HG03469 (cell line): ENCODE measurements at regions not wholly inside any gene's neighbourhood (a gene's known extent, or its start where the extent isn't known, plus 50 kb on each side); places are given as distances from the start of the nearest gene placed in this dataset.
"Not testable (repeated sequence)": the region's sequence is repeated elsewhere in the genome, so short reads cannot be mapped to it uniquely, and the experiment has no call there.

Experiments
- ATAC-seq: cut with Tn5 transposase; IDR thresholded peaks from one replicate; pipeline ENCODE4 v1.9.1; 2021; ENCODE audit warnings: mild to moderate bottlenecking, moderate library complexity, moderate number of reproducible peaks; ENCODE audit not compliant: unreplicated experiment

DNA sequence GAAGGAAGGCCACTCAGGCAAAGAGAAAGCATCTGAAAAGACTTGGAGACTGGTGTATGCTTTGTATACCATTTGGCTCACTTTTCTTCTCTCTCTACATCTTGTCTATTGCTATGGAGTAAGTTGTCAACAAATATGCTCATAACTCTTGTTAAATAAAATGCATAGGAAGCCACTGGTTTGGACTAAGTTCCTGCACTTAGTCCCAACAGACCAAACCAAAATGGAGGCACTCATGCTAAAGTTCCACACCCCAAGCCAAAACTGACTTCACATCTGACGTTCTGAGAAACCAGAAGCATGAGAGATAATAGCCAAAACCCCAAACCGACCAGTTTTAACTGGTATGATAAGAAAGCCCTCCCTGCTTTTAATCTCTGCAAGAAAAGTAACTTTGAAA is 135.3 kb upstream of the LYPLAL1 start:
- ATAC-seq: no peak

DNA sequence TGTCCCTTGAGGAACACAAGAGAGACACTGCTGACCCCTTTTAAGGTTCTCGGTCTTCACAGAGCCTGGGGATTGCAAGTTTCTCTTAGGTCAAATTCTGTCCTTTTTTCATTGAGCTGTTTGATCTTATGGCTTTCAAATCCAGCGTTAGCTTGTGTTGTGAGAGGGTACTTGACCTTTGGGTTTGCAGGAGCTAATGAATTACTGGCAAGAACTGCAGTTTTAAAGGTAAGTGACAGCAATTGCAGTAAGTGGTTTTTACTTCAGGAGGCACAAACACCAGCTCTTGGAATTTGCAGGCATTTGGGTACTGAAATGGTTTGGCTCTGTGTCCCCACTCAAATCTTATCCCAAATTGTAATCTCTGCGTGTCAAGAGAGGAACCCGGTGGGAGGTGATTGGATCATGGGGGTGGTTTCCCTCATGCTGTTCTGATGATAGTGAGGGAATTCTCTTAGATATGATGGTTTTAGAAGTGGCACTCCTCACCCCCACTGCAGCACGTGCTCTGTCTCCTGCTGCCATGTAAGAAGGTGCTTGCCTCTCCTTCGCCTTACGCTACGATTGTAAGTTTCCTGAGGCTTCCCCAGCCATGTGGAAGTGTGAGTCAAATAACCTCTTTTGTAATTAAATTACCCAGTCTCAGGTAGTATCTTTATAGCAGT is 134.5 kb upstream of the LYPLAL1 start:
- no peak for ATAC-seq

DNA sequence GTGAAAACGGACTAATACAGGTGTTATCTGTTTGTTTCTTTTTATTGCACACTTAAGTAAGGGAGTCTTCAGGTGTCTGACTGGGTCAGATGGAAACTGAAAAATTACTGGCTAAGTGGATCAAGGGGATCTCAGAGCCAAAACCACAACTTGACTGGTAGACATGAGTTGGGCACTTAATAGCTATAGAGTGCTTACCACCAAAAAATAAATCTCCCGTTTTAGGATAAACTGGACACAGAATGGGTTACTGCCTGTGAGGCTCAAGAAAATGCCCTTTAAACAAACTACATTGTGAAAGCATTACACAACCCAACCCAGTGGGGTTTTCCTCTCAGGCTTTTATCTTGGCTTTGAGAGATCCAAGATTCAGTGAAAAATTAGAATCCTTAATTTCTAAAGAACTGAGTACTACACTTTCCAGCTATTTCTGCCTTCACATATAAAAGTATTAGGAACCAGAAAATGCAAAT is 134.0 kb upstream of the LYPLAL1 start:
- no peak for ATAC-seq

DNA sequence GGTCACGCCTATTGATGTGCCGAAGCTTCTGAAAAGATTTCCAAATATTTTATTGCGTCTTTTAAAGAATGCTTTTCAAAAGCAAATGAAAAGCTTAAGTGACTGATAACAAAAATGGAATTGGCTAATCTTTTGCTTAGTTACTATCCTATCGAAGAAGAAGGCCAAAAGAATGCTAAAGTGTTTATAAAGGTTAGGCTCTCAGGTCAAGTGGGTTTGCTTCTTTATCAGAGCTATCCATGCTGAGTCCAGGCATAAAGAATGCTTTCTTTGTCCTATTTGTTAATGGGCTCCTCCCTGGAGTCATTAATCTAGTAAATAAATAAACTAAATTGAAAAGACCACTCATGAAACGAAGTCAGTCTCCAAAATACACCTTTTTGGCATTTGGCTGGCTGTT is 133.4 kb upstream of the LYPLAL1 start:
- ATAC-seq: no peak

DNA sequence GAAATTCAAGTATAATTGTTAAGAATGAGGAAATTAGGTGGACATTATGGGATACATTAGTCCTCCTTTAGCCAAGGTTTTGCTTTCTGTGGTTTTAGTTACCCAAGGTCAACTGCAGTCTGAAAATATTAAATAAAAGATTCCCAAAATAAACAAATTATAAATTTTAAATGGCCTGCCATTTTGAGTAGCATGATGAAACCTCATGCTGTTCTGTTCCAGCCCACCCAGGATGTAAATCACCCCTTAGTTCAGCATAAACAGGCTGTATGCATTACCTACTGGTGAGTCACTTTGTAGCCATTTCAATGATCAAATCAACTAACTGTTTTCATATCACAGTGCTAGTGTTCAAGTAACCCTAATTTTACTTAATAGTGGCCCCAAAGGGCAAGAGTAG is 132.5 kb upstream of the LYPLAL1 start:
- no peak for ATAC-seq

DNA sequence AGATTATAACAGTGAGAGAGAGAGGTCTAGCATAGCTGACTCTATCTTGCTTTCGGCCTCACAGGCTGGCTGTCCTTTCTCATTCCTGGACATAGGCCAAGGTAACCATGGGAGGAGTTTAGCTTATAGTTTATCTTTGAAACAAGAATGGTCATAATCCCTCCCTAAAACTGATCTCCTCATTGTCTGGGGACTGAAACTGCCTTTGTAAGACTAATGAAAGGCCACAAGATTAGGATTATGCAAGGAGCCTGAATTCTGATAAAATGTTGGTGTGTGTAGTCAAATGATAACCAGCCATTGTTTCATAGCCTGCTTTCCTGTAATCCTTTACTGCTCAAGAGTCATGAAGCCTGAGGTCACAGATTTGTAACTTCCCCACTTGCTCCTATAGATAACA is 131.9 kb upstream of the LYPLAL1 start:
- no peak for ATAC-seq

DNA sequence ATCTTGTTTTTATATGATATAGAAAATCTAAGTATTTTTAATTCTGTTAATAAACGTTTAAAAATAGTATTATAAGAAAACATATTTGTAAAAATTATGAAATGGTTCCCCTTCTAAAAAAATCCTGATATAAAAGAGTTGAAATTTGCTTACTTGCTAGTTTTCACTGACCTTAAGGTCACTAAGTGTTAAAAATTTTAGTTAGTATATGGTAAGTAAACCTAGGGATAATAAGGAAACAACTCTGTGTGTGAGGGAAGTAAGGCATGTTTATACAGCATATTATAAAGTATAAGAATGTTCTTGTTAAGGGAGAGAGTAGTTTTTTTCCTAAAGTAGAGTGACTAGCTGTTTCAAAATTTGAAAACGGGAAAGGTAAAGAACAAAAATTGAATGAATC is 130.9 kb upstream of the LYPLAL1 start:
- ATAC-seq: no peak

DNA sequence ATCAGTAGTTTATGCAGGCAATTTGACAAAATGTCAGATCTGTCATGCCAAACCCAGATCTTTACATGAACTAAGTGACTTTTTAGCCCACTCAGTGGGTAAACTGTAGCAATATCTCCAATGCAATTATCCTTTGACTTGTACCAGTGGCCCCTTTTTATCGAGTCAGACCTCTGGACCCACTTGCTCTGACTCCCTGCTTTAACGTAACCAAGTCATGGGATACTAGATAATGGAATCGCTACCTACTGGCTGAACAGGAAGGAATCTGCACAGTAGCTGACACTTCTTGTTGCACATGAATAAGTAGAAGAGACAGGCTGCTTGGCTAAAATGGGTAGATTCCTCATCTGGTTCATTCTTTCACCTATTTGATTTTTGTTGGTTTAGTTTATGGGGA is 128.4 kb upstream of the LYPLAL1 start:
- ATAC-seq: no peak

DNA sequence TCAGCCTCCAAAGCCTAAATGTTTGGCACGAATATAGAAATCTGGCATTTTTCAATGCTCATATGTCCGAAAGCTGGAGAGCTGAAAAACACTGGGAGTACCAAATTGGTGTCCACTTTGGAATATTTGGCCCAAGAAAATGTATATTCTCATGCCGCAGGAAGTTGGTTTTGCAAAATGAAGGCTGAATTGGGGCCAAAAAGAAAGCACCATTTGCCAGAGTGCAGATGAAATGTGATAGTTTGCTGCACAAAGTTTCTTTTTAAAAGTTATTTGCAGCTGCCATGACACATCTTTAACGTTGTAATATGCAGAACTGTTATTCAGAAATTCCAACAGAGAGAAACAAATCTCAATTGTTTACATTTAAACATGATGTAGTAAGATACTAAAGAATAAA is 124.2 kb upstream of the LYPLAL1 start:
- no peak for ATAC-seq

DNA sequence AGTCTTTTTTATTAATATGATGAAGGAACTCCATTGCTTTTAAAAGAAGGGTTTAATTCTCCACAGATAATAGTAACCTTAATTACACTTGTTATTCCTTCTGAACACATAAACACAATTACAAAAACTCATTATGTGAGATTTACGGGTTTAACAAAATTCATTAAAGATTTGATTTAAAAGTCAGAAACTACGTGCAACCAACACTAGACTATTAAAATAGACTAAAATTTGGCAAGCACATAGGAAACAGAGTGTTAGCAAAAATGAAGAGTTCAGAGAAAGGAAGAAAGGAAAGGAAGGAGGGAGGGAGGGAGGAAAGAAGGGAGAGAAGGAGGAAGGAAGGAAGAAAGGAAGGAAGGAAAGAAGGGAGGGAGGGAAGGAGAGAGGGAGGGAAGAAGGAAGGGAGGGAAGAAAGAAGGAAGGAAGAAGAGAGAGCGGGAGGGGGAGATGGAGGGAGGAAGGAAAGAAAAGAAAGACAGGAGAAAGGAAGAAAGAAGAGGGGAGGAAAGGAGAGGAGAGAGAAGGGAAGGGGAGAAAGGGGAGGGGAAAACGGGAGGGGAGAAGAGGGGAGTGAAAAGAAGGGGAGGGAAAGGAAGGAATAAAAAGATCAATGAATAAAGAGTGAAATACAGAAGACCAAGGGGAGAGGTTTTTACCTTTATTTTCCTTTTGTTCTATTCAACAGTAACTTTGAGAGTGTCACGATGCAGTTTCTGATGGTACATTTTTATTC is 123.4 kb upstream of the LYPLAL1 start:
- ATAC-seq: no peak

DNA sequence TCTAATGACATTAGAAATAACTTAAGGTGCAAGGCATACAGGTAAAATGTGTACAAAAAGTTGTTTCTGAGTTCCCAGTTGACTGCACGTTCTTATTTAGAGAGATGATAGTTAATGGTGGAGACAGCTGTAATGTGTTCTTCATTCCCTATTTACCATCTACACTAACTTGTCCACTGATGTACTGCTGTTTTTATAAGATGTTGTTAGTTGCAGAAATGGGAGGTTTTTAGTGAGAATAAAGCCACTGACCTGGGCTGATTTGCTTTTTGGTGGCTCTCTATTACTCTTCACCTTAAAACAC is 122.9 kb upstream of the LYPLAL1 start:
- ATAC-seq: no peak

DNA sequence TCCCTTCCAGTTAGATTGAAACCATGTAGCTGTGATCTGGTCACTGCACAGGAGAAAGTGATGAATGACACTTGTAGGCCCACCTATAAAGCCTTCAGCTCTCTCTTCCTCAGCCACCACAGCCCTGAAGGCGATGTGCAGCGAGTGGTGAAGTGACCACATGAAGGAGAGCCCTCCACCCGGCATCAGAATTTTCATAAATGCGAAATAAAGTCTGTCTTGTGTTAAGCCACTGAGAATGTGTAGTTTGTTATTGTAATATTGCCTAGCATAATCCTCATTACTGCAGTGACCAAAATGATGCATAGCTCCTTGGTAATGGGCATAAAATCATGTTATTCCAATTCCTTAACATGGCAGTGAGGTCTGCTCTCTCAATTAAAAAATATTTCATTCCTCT is 122.1 kb upstream of the LYPLAL1 start:
- ATAC-seq: no peak

DNA sequence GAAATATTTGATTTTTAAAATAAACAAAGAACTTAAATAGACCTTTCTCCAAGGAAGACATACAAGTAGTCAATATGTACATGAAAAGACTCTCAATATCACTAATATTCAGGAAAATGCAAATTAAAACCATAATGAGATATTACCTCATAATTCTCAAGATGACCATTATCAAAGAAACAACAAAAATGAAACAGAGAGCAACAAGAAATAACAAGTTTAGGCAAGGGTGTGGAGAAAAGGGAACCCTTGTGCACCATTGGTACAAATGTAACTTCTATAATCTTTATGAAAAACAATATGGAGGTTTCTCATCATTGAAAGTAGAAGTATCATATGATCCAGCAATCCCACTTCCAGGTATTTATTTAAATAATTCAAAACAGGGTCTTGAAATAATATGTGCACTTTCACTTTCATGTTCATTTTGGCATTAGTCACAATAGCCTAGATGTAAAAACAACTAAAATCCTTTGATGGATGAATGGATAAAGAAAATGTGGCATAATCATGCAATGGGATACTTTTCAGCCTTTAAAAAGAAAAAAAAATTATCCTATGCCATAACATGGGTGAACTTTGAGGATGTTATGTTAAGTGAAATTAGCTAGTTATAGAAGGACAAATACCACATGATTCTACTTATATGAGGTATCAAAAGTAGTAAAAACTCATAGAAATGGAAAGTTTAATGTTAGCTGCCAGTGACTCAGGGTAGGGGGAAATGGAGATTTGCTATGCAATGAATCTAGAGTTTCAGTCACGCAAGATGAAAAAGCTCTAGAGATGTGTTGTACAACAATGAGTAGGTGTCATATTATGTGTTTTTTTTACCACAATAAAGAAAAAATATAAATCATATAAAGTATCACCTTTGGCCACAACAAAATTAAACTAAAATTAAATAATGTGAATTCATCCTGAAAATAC is 114.5 kb upstream of the LYPLAL1 start:
- ATAC-seq: no peak

DNA sequence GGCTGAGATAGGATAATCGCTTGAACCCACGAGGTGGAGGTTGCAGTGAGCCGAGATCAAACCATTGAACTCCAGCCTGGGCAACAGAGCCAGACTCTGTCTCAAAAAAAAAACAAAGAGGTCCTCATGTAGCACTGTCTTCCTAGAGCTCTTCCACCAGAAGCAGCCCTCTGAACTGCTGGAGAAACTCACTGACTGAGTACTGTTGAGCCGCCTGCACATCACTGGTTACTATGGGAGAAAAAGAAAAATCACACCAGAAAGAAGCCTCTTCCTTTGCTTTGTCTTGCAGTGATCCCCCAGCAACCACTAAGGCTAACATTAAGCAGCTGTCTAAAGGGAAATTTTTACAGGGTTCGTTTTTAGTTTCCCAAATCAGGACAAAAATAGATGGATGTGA is 112.9 kb upstream of the LYPLAL1 start:
- no peak for ATAC-seq

DNA sequence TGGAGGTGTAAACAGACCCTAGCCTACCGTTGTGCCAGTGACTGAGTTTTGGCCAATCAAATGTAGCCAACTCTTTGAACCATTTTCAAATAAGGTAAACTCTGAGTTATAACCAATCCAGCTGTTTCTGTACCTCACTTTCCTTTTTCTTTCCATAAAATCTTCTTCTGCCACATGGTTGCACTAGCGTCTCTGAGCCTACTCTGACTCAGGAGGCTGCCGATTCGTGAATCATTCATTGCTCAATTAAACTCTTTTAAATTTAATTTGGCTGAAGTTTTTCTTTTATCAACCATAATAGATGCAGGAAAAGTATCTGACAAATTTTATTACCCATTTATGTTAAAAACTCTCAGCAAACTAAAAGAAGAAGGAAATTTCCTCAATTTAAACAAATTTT is 111.5 kb upstream of the LYPLAL1 start:
- ATAC-seq: no peak

DNA sequence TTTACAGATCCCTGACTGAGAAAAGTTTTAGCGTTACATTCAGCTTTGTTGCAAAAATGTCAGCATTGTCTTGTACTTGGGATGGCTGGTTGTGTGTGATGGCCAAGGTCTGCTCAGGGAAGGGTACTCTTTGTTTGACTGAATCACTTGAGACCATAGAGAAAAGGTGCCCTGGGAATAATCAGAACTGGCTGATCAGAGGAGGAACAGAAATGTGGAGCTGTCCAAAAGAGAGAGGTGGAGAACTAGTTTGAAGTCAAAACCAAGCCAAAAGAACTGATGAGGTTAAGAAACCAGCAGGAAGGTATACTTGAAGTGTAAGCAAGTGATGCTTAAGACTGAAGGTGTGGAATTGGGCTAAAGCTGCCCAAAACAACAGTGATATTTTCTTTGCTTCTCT is 107.6 kb upstream of the LYPLAL1 start:
- ATAC-seq: no peak

DNA sequence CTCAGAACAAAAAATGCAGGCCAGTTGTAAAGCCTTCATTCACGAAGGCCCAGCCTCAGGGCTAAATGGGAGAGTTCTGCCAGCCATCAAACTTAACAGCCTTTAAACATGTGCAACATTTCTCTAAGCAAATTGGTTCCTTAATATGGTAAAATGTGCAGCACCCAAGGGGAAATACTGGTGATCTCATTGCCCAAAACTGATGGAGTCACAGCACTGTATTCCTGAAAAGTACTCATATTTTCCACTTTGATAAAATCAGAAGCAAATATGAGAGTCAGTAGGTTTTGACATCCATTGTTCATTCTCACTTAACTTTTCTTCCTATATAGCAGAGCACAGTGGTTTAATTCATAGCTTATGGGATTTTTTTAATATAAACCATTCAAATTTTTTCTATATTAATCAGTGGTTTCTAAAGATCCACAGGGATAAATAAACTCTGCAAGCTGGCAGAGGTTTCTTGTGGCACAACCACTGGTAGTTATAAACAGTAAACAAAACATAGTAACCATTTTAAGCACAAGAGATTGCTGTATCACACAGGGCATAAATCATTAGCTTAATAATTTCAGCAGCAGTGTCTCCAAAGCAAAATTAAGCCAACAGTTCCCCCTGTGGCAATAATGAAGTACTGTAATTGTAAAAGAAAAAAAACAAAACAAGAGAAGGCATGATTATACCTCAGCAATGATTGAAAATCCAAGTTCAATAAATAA is 106.9 kb upstream of the LYPLAL1 start:
- no peak for ATAC-seq

DNA sequence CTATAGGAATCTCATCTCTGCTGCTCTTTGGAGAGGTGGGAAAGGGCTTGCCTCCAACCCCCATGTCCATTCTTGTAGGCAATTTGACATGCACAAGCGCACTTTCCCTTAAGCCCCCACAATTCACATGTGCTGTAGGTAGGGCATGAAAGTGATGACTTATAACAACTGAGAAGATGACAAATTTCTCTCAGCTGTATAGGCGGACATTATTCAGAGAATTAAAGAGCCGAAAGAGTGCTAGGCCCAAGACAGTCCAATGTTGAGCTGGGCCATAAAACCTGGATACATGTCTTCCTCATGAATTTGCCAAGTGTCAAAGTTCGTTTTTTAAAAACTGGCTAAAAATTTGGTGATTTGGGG is 106.3 kb upstream of the LYPLAL1 start:
- ATAC-seq: no peak

DNA sequence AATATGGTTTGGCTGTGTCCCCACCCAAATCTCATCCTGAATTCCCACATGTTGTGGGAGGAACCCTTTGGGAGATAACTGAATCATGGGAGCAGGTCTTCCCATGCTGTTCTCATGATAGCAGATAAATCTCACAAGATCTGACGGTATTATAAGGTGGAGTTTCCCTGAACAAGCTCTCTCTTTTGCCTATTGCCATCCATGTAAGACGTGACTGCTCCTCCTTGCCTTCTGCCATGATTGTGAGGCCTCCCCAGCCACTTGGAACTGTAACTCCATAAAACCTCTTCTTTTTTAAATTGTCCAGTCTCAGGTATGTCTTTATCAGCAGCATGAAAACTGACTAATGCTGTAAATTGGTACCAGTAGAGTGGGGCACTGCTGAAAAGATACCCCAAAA is 103.3 kb upstream of the LYPLAL1 start:
- ATAC-seq: not testable (repeated sequence)

DNA sequence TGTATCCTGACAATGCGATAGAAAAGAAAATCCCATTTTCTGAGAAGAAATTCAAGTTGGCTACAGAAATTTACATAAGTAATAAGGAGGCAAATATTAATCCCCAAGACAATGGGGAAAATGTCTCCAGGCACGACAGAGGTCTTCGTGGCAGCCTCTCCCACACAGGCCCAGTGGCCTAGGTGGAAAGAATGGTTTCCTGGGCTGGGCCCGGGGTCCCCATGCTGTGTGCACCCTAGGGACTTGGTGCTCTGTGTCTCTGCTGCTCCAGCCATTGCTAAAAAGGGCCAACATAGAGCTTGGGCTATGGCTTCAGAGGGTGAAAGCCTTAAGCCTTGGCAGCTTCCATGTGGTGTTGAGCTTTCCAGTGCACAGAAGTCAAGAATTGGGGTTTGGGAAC is 102.5 kb upstream of the LYPLAL1 start:
- no peak for ATAC-seq

DNA sequence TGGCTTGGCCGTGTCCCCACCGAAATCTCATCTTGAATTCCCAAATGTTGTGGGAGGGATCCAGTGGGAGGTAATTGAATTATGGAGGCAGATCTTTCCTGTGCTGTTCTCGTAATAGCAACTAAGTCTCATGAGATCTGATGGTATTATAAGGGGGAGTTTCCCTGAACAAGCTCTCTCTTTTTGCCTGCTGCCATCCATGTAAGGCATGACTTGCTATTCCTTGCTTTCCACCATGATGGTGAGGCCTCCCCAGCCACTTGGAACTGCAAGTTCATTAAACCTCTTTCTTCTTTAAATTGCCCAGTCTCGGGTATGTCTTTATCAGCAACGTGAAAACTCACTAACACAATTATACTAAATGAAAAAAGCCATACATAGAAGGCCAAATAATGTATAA is 101.3 kb upstream of the LYPLAL1 start:
- no peak for ATAC-seq
